OCI-LY3 (cell line): ENCODE measurements at regions not wholly inside any gene's neighbourhood (a gene's known extent, or its start where the extent isn't known, plus 50 kb on each side); places are given as distances from the start of the nearest gene placed in this dataset.

ENCODE experiments used
- H2AFZ ChIP-seq: fragments of 200-600, 300-600 bp; shearing (Covaris generic); 2 replicates; pipeline ENCODE4 v1.6.0; 2014; ENCODE audit warnings: antibody characterized with exemption, low read depth, low read length
- H3K27ac ChIP-seq: fragments of 200-600, 300-600 bp; sonication (generic); 2 replicates; pipeline ENCODE4 v1.5.1; 2014; ENCODE audit warnings: mild to moderate bottlenecking, low read length, moderate library complexity, mixed read lengths
- H3K27me3 ChIP-seq: fragments of 200-600, 300-600 bp; sonication (generic); 2 replicates; pipeline ENCODE4 v1.6.1; 2014; ENCODE audit warnings: low read depth, low read length, mixed read lengths
- H3K36me3 ChIP-seq: fragments of 200-600, 300-600 bp; sonication (generic); replicated peaks from 2 replicates; pipeline ENCODE3; 2014; ENCODE audit warnings: low read depth, low read length, mixed read lengths
- H3K4me1 ChIP-seq: fragments of 300-600, 200-600 bp; sonication (generic); 2 replicates; pipeline ENCODE4 v1.6.1; 2014; ENCODE audit warnings: low read length, mixed read lengths
- H3K4me2 ChIP-seq: fragments of 200-600, 300-600 bp; sonication (generic); 2 replicates; pipeline ENCODE4 v1.6.1; 2014; ENCODE audit warnings: low read length, mixed read lengths
- H3K4me3 ChIP-seq: fragments of 300-600, 200-600 bp; sonication (generic); 2 replicates; pipeline ENCODE4 v1.5.1; 2014; ENCODE audit warnings: antibody characterized with exemption, mild to moderate bottlenecking, low read length, moderate library complexity
- H3K79me2 ChIP-seq: fragments of 300-600, 200-600 bp; shearing (Covaris generic); 2 replicates; pipeline ENCODE4 v1.6.1; 2014; ENCODE audit warnings: mild to moderate bottlenecking, low read length, mixed read lengths
- H3K9ac ChIP-seq: fragments of 300-600, 200-600 bp; shearing (Covaris generic); 2 replicates; pipeline ENCODE4 v1.6.0; 2014; ENCODE audit warnings: mild to moderate bottlenecking, low read length, moderate library complexity
- H3K9me3 ChIP-seq: fragments of 200-600, 300-600 bp; shearing (Covaris generic); 2 replicates; pipeline ENCODE4 v1.6.1; 2014; ENCODE audit warnings: low read length, mixed read lengths; ENCODE audit not compliant: insufficient read depth
- H4K20me1 ChIP-seq: fragments of 200-600, 300-600 bp; sonication (generic); 2 replicates; pipeline ENCODE4 v1.6.1; 2016; ENCODE audit warnings: low read length, mixed read lengths; ENCODE audit not compliant: insufficient read depth
- CTCF ChIP-seq: fragments of 200-600, 300-600 bp; sonication (generic); IDR thresholded peaks from 2 replicates; pipeline ENCODE4 v1.5.1; 2014; ENCODE audit warnings: antibody characterized with exemption, low read length, low read depth
- EZH2phosphoT487 ChIP-seq: fragments of 200-600 bp; shearing (Covaris generic); IDR thresholded peaks from 2 replicates; pipeline ENCODE4 v1.6.1; 2018; ENCODE audit warnings: antibody characterized with exemption, mixed run types, low read depth

DNA sequence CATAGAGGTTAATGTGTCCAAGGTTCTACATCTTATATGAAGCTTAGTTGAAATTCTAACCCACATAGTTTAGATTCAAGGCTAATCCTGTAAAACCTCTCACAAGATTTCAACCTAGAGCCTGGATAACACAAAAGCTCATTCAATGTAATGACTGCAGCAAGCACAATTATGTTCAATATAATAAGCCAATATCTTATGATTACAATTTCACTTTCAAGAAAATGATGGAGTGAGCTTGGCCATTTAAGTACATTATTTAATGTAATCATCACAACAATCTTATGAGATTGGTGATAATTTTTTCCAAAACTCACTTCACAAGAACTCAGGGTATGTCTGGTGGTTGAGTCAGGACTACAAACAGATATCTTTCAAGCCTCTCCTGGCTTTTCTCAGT lies 1140.8 kb upstream of the WWC1 start:
- Histone ChIP-seq H3K4me1 (no peaks in the 10 kb centered on the region), H3K36me3 (no peaks in the 10 kb centered on the region), H3K4me3 (no peak overlapping the region), H3K79me2 (no peaks in the 10 kb centered on the region), H3K4me2 (no peak overlapping the region), H3K27me3 (no peaks in the 10 kb centered on the region), H3K27ac (no peak overlapping the region), H3K9me3 (no peaks in the 10 kb centered on the region), H4K20me1 (no peaks in the 10 kb centered on the region), H3K9ac (no peak overlapping the region), H2AFZ (no peak overlapping the region)
- no peak for TF ChIP-seq EZH2phosphoT487
- TF ChIP-seq CTCF = no peak

- H3K27me3 ChIP-seq = no peaks in the 10 kb centered on the region
- no peak overlapping the region for H2AFZ ChIP-seq
- no peaks in the 10 kb centered on the region for H3K79me2 ChIP-seq
- H3K9ac ChIP-seq = no peak overlapping the region
- H3K27ac ChIP-seq = no peak overlapping the region
- H3K4me1 ChIP-seq = no peaks in the 10 kb centered on the region
- H4K20me1 ChIP-seq = no peaks in the 10 kb centered on the region
- no peak overlapping the region for H3K4me3 ChIP-seq
- no peak for TF ChIP-seq EZH2phosphoT487
- no peak for TF ChIP-seq CTCF
- H3K9me3 ChIP-seq = no peaks in the 10 kb centered on the region
- H3K4me2 ChIP-seq = no peak overlapping the region
- no peaks in the 10 kb centered on the region for H3K36me3 ChIP-seq
Measured at GRCh38 chr5:167152561-167152960, 1138.9 kb upstream of the WWC1 start.

DNA sequence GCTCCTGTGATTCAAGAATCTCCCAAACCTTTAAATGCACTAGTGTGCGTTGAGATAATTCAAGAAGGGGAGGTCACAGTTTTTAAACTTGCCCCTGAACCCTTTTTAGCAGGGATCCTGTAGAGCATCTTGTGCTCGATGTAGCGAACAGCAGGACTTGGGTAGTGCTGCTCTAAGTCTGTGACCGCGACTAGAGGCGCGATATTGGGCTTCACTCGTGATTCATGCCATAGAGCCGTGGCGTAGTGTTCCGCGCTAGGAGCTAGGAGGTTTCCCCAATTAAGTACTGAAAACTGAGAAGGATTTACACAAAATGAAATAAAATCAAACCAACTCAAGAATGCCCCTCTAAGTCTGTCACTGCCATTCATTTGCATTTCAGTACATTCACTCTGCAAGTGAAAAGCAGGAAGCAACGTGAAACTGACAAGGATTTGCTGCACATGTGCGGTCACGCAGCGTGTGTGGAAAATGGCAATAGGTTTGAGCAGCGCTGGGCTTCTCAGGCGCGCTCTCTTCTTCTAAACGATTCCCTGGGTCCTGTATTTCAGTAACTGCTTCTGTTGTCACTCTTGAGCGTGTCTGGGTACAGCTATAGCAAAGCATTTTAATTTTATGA lies 1135.9 kb upstream of the WWC1 start:
- Histone ChIP-seq H3K79me2 (no peaks in the 10 kb centered on the region), H3K27ac (no peak overlapping the region), H3K36me3 (no peaks in the 10 kb centered on the region), H3K4me2 (no peak overlapping the region), H3K4me1 (no peaks in the 10 kb centered on the region), H3K27me3 (no peaks in the 10 kb centered on the region), H3K9me3 (no peaks in the 10 kb centered on the region), H3K4me3 (no peak overlapping the region), H3K9ac (no peak overlapping the region), H4K20me1 (no peaks in the 10 kb centered on the region), H2AFZ (no peak overlapping the region)
- no peak for TF ChIP-seq CTCF
- no peak for TF ChIP-seq EZH2phosphoT487

GRCh38 chr5:167156446-167156845 lies 1135.0 kb upstream of the WWC1 start:
- no peaks in the 10 kb centered on the region for H3K36me3 ChIP-seq
- no peaks in the 10 kb centered on the region for H4K20me1 ChIP-seq
- H3K27ac ChIP-seq = no peak overlapping the region
- no peaks in the 10 kb centered on the region for H3K79me2 ChIP-seq
- TF ChIP-seq EZH2phosphoT487 (no peak), CTCF (no peak)
- H3K4me1 ChIP-seq = no peaks in the 10 kb centered on the region
- H3K27me3 ChIP-seq = no peaks in the 10 kb centered on the region
- H3K4me3 ChIP-seq = no peak overlapping the region
- no peak overlapping the region for H3K4me2 ChIP-seq
- no peaks in the 10 kb centered on the region for H3K9me3 ChIP-seq
- no peak overlapping the region for H2AFZ ChIP-seq
- H3K9ac ChIP-seq = no peak overlapping the region
